Brain microvascular endothelial cell (primary cell): ENCODE measurements at regions not wholly inside any gene's neighbourhood (a gene's known extent, or its start where the extent isn't known, plus 50 kb on each side); places are given as distances from the start of the nearest gene placed in this dataset.

Source experiments
- DNase-seq: peaks from one replicate; pipeline ENCODE4 v3.0.0-alpha.2; 2020
- H3K27ac ChIP-seq: fragments of 250-450 bp; sonication (Bioruptor Pico); 2 replicates; pipeline ENCODE4 v1.5.1; 2020; ENCODE audit warnings: mild to moderate bottlenecking, moderate library complexity
- H3K27me3 ChIP-seq: fragments of 250-450 bp; sonication (Bioruptor Pico); replicated peaks from 2 replicates; pipeline ENCODE4 v1.5.1; 2020; ENCODE audit warnings: mild to moderate bottlenecking
- H3K36me3 ChIP-seq: fragments of 250-450 bp; sonication (Bioruptor Pico); replicated peaks from 2 replicates; pipeline ENCODE4 v1.5.1; 2020; ENCODE audit warnings: mild to moderate bottlenecking
- H3K4me3 ChIP-seq: 2 replicates; pipeline ENCODE4 v1.5.1; 2011; ENCODE audit warnings: low read depth, mild to moderate bottlenecking, control low read depth, low read length, moderate library complexity
- in situ Hi-C: cut with HindIII; loops from 2 replicates; pipeline ENCODE4 v1.10.0; 2017; ENCODE audit warnings: low sequenced_read_pairs, low pct_ligation_motif_present
- TF ChIP-seq, protein P1 (sequence below): IDR thresholded peaks from 2 replicates; pipeline ENCODE4 v1.5.1; 2011; ENCODE audit warnings: low read depth, mild to moderate bottlenecking, moderate library complexity, low read length, control low read depth, inconsistent platforms; ENCODE audit errors: missing control alignments

DNA sequence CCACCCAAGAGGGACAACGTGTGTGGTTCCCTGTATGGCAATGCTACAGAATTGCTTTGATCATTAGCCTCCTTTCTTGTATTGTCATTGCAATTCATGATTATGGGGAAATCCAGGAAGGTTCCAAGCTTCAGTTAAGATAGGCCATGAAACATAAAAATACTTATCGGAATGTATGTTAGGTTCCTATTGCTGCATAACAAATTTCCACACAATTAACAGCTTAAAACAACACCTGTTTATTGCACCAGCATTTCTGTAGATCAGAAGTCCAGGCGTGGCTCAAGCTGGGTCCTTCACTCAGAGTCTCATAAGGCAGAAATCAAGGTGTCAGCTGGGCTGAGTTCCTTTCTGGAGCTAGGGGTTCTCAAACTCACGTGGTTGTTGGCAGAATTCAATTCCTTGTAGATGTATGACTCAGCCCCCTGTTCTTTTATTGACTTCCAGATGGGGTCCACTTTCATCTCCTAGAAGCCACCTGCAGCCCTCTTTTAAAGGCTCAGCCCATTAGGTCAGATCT lies 365.6 kb upstream of the TMPO start:
- H3K4me3 ChIP-seq = no peak overlapping the region
- TF ChIP-seq, protein P1, sequence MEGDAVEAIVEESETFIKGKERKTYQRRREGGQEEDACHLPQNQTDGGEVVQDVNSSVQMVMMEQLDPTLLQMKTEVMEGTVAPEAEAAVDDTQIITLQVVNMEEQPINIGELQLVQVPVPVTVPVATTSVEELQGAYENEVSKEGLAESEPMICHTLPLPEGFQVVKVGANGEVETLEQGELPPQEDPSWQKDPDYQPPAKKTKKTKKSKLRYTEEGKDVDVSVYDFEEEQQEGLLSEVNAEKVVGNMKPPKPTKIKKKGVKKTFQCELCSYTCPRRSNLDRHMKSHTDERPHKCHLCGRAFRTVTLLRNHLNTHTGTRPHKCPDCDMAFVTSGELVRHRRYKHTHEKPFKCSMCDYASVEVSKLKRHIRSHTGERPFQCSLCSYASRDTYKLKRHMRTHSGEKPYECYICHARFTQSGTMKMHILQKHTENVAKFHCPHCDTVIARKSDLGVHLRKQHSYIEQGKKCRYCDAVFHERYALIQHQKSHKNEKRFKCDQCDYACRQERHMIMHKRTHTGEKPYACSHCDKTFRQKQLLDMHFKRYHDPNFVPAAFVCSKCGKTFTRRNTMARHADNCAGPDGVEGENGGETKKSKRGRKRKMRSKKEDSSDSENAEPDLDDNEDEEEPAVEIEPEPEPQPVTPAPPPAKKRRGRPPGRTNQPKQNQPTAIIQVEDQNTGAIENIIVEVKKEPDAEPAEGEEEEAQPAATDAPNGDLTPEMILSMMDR = no peak
- in situ Hi-C loops = no loop called here
- no peak overlapping the region for H3K27ac ChIP-seq
- no peaks in the 10 kb centered on the region for H3K36me3 ChIP-seq
- H3K27me3 ChIP-seq = no peaks in the 10 kb centered on the region
- DNase-seq = no peak

DNA sequence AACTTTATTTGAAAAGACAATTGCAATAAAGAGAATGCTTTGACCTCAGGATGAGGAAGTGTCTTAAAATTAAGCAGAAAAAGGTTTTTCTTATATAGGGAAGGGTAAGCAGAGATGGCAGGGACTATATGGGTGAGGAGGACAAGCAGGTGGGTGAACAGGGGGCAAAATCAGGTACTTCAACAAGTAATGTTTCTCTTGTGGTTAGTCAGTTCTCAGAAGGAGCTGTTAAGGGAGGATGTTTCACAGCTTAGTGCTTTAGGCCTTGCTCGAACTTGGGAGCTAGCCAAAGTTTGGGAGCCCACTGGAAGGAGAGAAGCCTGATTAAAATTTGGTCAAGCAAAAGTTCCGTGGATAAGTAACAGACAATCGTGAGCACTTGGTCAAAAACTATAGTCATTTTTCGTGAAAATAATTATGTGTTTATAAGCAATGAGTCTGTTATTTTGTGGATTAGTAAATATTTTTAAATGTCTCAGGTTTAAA lies 364.2 kb upstream of the TMPO start:
- no peaks in the 10 kb centered on the region for H3K27me3 ChIP-seq
- H3K4me3 ChIP-seq = no peak overlapping the region
- in situ Hi-C loops = no loop called here
- no peaks in the 10 kb centered on the region for H3K36me3 ChIP-seq
- H3K27ac ChIP-seq = no peak overlapping the region
- no peak for DNase-seq
- TF ChIP-seq, protein P1 = no peak

DNA sequence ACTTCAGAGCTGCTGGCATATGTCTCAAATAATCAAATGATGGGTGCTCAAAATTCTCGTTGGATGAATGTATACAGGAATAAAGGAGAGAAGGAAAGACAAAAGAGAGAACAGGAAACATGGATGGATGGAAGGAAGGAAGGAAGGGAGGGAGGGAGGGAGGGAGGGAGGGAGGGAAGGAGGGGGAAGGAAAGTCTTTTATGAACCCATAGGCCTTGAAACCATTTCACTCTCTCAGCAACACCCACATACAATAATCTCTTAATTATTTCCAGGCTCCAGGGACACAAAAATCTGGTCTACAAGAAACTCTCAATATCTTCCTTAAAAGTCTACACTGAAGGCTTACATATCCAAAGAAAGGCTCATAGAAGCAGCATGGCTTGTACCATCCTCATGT lies 363.4 kb upstream of the TMPO start:
- TF ChIP-seq, protein P1 = no peak

GRCh38 chr12:98154850-98155249 lies 360.5 kb upstream of the TMPO start:
- no peaks in the 10 kb centered on the region for H3K27me3 ChIP-seq
- in situ Hi-C loops = no loop called here
- TF ChIP-seq, protein P1 = no peak
- H3K36me3 ChIP-seq = no peaks in the 10 kb centered on the region
- no peak overlapping the region for H3K27ac ChIP-seq
- H3K4me3 ChIP-seq = no peak overlapping the region
- DNase-seq = no peak

More for the DNA sequence above, 363.4 kb upstream of the TMPO start:
- Histone ChIP-seq H3K4me3 (no peak overlapping the region), H3K27me3 (no peaks in the 10 kb centered on the region), H3K36me3 (no peaks in the 10 kb centered on the region), H3K27ac (no peak overlapping the region)
- in situ Hi-C loops = no loop called here
- DNase-seq = no peak

- Histone ChIP-seq H3K27ac (no peak overlapping the region), H3K4me3 (no peak overlapping the region), H3K27me3 (no peaks in the 10 kb centered on the region), H3K36me3 (no peaks in the 10 kb centered on the region)
- TF ChIP-seq, protein P1 = no peak
- no peak for DNase-seq
- in situ Hi-C loops = no loop called here
Observed at GRCh38 chr12:98156697-98157096, 358.7 kb upstream of the TMPO start.
